ENCODE measurements at regions not wholly inside any gene's neighbourhood (a gene's known extent, or its start where the extent isn't known, plus 50 kb on each side); places are given as distances from the start of the nearest gene placed in this dataset.

DNA sequence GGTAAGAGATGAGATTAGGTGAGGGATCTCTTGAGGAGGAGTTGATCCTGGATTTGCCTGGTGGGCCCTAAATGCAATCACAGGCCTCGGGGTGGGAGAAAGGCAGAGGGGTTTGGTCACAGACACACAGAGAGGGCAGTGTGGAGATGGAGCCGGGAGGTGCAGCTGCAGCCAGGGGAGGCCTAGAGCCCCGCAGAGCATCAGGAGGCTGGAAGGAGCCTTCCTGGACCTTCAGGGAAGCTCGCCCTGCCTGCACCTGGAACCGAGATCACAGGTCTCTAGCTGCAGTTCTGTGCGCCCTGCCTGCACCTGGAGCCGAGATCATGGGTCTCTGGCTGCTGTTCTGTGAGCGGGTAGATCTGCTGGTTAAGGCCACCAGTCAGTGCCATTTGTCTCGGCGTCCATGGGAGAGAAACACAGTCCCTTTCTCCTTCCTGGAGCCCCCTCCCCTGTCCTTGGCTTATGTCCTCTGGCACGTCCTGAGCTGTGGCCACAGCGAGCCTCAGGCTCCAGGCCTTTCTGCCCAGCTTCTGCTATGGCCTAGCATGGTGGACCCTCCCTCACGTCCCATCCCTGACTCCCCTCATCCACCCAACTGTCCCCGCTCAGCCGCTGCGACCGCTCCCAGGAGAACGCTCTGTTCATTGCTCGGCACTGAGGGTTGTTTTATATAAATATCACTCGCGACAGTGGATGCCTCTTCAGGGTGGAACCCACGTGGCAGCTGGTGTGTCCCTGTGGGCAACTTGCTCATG lies 112.0 kb downstream of the DACT2 start:
- no peaks in the 10 kb centered on the region for H3K9me2 ChIP-seq (replicated peaks; ENCODE audit: insufficient read depth, low read length)
- DNase-seq, result no peak
- no peaks in the 10 kb centered on the region for H3K79me2 ChIP-seq (ENCODE audit: low read length)
- H3F3A ChIP-seq (ENCODE audit: insufficient read depth, low read length), result no peaks in the 10 kb centered on the region
- TF ChIP-seq, protein P1, sequence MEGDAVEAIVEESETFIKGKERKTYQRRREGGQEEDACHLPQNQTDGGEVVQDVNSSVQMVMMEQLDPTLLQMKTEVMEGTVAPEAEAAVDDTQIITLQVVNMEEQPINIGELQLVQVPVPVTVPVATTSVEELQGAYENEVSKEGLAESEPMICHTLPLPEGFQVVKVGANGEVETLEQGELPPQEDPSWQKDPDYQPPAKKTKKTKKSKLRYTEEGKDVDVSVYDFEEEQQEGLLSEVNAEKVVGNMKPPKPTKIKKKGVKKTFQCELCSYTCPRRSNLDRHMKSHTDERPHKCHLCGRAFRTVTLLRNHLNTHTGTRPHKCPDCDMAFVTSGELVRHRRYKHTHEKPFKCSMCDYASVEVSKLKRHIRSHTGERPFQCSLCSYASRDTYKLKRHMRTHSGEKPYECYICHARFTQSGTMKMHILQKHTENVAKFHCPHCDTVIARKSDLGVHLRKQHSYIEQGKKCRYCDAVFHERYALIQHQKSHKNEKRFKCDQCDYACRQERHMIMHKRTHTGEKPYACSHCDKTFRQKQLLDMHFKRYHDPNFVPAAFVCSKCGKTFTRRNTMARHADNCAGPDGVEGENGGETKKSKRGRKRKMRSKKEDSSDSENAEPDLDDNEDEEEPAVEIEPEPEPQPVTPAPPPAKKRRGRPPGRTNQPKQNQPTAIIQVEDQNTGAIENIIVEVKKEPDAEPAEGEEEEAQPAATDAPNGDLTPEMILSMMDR (IDR thresholded peaks at IDR 0.05; ENCODE audit: low read length), result no peak
- TF ChIP-seq EZH2 (optimal IDR thresholded peaks at IDR 0.05; ENCODE audit: low read depth, low read length) (no peak), EZH2phosphoT487 (IDR thresholded peaks at IDR 0.05; ENCODE audit: low read length) (no peak)
- no peaks in the 10 kb centered on the region for H3K36me3 ChIP-seq (replicated peaks; ENCODE audit: insufficient read depth, low read length)
- H3K27me3 ChIP-seq (replicated peaks; ENCODE audit: insufficient read depth, low read length), result no peaks in the 10 kb centered on the region
- H3K27ac ChIP-seq (ENCODE audit: low read length), result no peak overlapping the region
- H3K4me1 ChIP-seq (ENCODE audit: low read length), result no peaks in the 10 kb centered on the region
- H3K4me2 ChIP-seq (ENCODE audit: low read depth, low read length), result no peak overlapping the region
- H3K4me3 ChIP-seq (ENCODE audit: low read length), result no peak overlapping the region
- H3K9ac ChIP-seq (ENCODE audit: low read length), result no peak overlapping the region
- no peak overlapping the region for H2AFZ ChIP-seq (ENCODE audit: low read length)
- no peaks in the 10 kb centered on the region for H4K20me1 ChIP-seq (ENCODE audit: insufficient read depth, low read length)
- H3K9me3 ChIP-seq (replicated peaks; ENCODE audit: insufficient read depth, low read length), result no peaks in the 10 kb centered on the region

DNA sequence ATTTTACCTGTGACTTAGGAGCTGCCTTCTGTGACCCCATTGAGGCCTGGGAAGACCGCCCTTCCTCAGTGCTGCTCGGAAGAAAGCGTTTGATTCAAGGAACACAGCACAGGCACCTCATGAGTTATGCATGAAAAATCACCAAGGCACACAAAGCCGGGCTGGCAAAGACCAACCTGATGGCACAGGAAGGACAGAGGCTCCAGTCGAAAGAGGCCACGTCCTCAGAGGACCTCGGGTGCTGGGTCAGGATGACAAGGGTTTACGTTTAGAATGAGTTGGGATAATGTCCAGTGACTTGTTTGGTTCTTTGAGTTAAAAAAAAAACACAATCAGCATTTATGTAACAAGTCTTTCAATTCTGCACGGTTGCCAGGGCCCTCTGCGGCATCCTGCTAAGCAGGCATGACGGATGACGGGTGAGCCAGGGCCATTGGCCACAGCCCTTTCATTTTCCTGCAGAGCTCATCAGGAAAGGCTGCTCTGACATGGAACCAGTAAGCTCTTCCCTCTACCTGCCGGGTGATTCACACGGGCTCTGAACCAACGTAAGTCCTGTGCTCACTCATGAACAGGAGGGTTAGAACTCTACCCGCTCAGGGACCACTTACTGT lies 112.8 kb downstream of the DACT2 start:
- H3K27ac ChIP-seq (ENCODE audit: low read length), result no peak overlapping the region
- H3K9me2 ChIP-seq (replicated peaks; ENCODE audit: insufficient read depth, low read length), result no peaks in the 10 kb centered on the region
- no peaks in the 10 kb centered on the region for H3K4me1 ChIP-seq (ENCODE audit: low read length)
- H3K9me3 ChIP-seq (replicated peaks; ENCODE audit: insufficient read depth, low read length), result no peaks in the 10 kb centered on the region
- H3K4me3 ChIP-seq (ENCODE audit: low read length), result no peak overlapping the region
- no peak for DNase-seq
- no peak overlapping the region for H3K9ac ChIP-seq (ENCODE audit: low read length)
- H3K27me3 ChIP-seq (replicated peaks; ENCODE audit: insufficient read depth, low read length), result no peaks in the 10 kb centered on the region
- H3K79me2 ChIP-seq (ENCODE audit: low read length), result no peaks in the 10 kb centered on the region
- H2AFZ ChIP-seq (ENCODE audit: low read length), result no peak overlapping the region
- TF ChIP-seq, protein P1 (IDR thresholded peaks at IDR 0.05; ENCODE audit: low read length), result no peak
- TF ChIP-seq EZH2phosphoT487 (IDR thresholded peaks at IDR 0.05; ENCODE audit: low read length), result no peak
- TF ChIP-seq EZH2 (optimal IDR thresholded peaks at IDR 0.05; ENCODE audit: low read depth, low read length), result no peak
- H4K20me1 ChIP-seq (ENCODE audit: insufficient read depth, low read length), result no peaks in the 10 kb centered on the region
- no peaks in the 10 kb centered on the region for H3K36me3 ChIP-seq (replicated peaks; ENCODE audit: insufficient read depth, low read length)
- H3F3A ChIP-seq (ENCODE audit: insufficient read depth, low read length), result no peaks in the 10 kb centered on the region
- H3K4me2 ChIP-seq (ENCODE audit: low read depth, low read length), result no peak overlapping the region

DNA sequence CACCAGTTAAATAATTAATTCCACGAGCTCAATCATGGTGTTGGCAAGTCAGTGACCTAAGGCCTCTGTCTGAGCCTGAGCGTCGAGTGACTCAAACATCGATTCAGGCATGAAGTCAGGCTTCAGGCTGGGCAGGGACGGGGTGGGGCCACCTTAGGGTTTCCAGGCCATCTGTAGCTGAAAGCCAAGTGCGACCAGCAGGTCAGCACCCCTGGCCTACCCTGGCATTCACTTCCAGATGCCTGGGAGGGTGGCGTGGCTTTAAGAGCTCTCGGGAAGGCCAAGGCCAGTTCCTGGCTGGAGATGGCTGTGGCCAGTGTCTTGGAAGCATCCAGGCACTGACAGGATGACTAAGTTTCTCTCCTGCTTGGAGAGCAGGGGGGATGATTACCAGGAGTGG lies 113.4 kb downstream of the DACT2 start:
- no peaks in the 10 kb centered on the region for H3K27me3 ChIP-seq (replicated peaks; ENCODE audit: insufficient read depth, low read length)

More for the DNA sequence above, 113.4 kb downstream of the DACT2 start:
- H3K9ac ChIP-seq (ENCODE audit: low read length), result no peak overlapping the region
- no peaks in the 10 kb centered on the region for H3K9me2 ChIP-seq (replicated peaks; ENCODE audit: insufficient read depth, low read length)
- no peaks in the 10 kb centered on the region for H4K20me1 ChIP-seq (ENCODE audit: insufficient read depth, low read length)
- H3K4me1 ChIP-seq (ENCODE audit: low read length), result no peaks in the 10 kb centered on the region
- no peaks in the 10 kb centered on the region for H3K79me2 ChIP-seq (ENCODE audit: low read length)
- H3K9me3 ChIP-seq (replicated peaks; ENCODE audit: insufficient read depth, low read length), result no peaks in the 10 kb centered on the region
- H2AFZ ChIP-seq (ENCODE audit: low read length), result no peak overlapping the region
- DNase-seq, result no peak
- no peaks in the 10 kb centered on the region for H3K36me3 ChIP-seq (replicated peaks; ENCODE audit: insufficient read depth, low read length)
- H3K4me3 ChIP-seq (ENCODE audit: low read length), result no peak overlapping the region
- no peak for TF ChIP-seq EZH2phosphoT487 (IDR thresholded peaks at IDR 0.05; ENCODE audit: low read length)
- TF ChIP-seq, protein P1 (IDR thresholded peaks at IDR 0.05; ENCODE audit: low read length), result no peak
- no peak for TF ChIP-seq EZH2 (optimal IDR thresholded peaks at IDR 0.05; ENCODE audit: low read depth, low read length)
- no peak overlapping the region for H3K4me2 ChIP-seq (ENCODE audit: low read depth, low read length)
- no peak overlapping the region for H3K27ac ChIP-seq (ENCODE audit: low read length)
- no peaks in the 10 kb centered on the region for H3F3A ChIP-seq (ENCODE audit: insufficient read depth, low read length)
